Endothelial cell of umbilical vein (primary cell): ENCODE measurements at regions not wholly inside any gene's neighbourhood (a gene's known extent, or its start where the extent isn't known, plus 50 kb on each side); places are given as distances from the start of the nearest gene placed in this dataset.

Source experiments
- POLR2AphosphoS5 ChIP-seq: IDR thresholded peaks from 2 replicates; pipeline ENCODE4 v1.6.1; 2012; ENCODE audit warnings: low read depth, mild to moderate bottlenecking, control low read depth, low read length, moderate library complexity; ENCODE audit not compliant: insufficient read depth
- TF ChIP-seq, protein P1 (sequence below): IDR thresholded peaks from 2 replicates; pipeline ENCODE4 v1.6.1; 2011; ENCODE audit not compliant: insufficient read depth, insufficient read length
- TF ChIP-seq, protein P2 (sequence below), 2 donors: IDR thresholded peaks; 1 replicate in 1 of 2; 2 replicates in 1 of 2; pipeline ENCODE4 v1.5.1; 2011; ENCODE audit warnings: low read length in 2 of 2, mild to moderate bottlenecking in 2 of 2, moderate library complexity in 2 of 2, control low read depth in 1 of 2, inconsistent platforms in 1 of 2, low read depth in 1 of 2; ENCODE audit not compliant: insufficient read depth in 1 of 2; ENCODE audit errors: extremely low read depth in 1 of 2

DNA sequence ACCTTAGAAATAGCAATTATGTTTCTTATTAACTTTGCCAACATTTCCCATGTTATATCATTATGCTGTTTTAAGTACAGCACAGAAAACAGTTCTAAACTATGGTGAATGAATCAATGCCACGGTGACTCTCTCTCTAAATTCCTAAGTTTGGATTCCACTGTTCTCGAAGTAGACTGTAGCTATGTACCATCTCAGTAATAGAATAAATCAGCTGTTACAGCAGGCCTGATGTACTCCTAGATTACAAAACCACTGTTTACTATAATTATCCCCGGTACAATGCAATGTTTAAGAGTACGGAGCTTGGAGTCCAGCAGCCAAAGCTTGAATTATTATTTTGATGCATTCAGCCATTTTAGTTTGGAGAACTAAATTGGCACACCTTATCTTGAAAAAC lies 476.3 kb upstream of the SLITRK1 start:
- TF ChIP-seq, protein P1, sequence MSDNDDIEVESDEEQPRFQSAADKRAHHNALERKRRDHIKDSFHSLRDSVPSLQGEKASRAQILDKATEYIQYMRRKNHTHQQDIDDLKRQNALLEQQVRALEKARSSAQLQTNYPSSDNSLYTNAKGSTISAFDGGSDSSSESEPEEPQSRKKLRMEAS = no peak
- TF ChIP-seq POLR2AphosphoS5 = no peak
- TF ChIP-seq, protein P2, sequence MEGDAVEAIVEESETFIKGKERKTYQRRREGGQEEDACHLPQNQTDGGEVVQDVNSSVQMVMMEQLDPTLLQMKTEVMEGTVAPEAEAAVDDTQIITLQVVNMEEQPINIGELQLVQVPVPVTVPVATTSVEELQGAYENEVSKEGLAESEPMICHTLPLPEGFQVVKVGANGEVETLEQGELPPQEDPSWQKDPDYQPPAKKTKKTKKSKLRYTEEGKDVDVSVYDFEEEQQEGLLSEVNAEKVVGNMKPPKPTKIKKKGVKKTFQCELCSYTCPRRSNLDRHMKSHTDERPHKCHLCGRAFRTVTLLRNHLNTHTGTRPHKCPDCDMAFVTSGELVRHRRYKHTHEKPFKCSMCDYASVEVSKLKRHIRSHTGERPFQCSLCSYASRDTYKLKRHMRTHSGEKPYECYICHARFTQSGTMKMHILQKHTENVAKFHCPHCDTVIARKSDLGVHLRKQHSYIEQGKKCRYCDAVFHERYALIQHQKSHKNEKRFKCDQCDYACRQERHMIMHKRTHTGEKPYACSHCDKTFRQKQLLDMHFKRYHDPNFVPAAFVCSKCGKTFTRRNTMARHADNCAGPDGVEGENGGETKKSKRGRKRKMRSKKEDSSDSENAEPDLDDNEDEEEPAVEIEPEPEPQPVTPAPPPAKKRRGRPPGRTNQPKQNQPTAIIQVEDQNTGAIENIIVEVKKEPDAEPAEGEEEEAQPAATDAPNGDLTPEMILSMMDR (IDR thresholded peaks at IDR 0.05; ENCODE audit: extremely low read depth in 1 of 2, insufficient read depth in 1 of 2, low read depth in 1 of 2, low read length in 2 of 2) = no peak
